IMR-90 (cell line): ENCODE measurements at regions not wholly inside any gene's neighbourhood (a gene's known extent, or its start where the extent isn't known, plus 50 kb on each side); places are given as distances from the start of the nearest gene placed in this dataset.

Experiments used
- ATAC-seq: fragments of 200-7000 bp; cut with Tn5 transposase; 2 replicates; pipeline ENCODE4 v1.9.1; 2020; ENCODE audit warnings: low read depth, mild to moderate bottlenecking, moderate library complexity
- BruUV-seq: library from RNA; stranded (reverse); fragments of 400-500 nt; replicated peaks from 2 replicates; lab custom pipeline; 2021; lab: Mats Ljungman, UMichigan
- CTCF ChIA-PET: fragments of 300-600 bp; formaldehyde crosslinking; extraction: SDS; loops from one replicate; lab custom pipeline; 2021; ENCODE audit warnings: antibody characterized with exemption; lab: Yijun Ruan, JAX
- POLR2A ChIA-PET: fragments of 300-600 bp; sonication (Branson Sonifier 250); formaldehyde crosslinking; loops from one replicate; lab custom pipeline; 2022; ENCODE audit warnings: antibody characterized with exemption; ENCODE audit not compliant: unreplicated experiment; lab: Charles Lee
- DNase-seq: peaks from one replicate; pipeline ENCODE4 v3.0.0; 2013
- H2AFZ ChIP-seq: replicated peaks from 2 replicates; pipeline ENCODE3; 2013; ENCODE audit warnings: low read length, mild to moderate bottlenecking; ENCODE audit not compliant: poor library complexity
- H2AK5ac ChIP-seq: 2 replicates; pipeline ENCODE4 v1.6.1; 2013; ENCODE audit warnings: low read depth, low read length, inconsistent platforms
- H2AK9ac ChIP-seq: replicated peaks from 2 replicates; pipeline ENCODE3; 2013; ENCODE audit warnings: mild to moderate bottlenecking, low read depth, low read length, moderate library complexity; ENCODE audit not compliant: poor library complexity
- H2BK120ac ChIP-seq: 2 replicates; pipeline ENCODE4 v1.6.1; 2013; ENCODE audit warnings: low read depth, low read length, inconsistent platforms
- H2BK15ac ChIP-seq: 3 replicates; pipeline ENCODE4 v1.6.1; 2013; ENCODE audit warnings: low read depth, low read length, inconsistent platforms
- H2BK20ac ChIP-seq: 2 replicates; pipeline ENCODE4 v1.6.1; 2013; ENCODE audit warnings: low read depth, mild to moderate bottlenecking, inconsistent platforms, low read length, moderate library complexity
- H2BK5ac ChIP-seq: 2 replicates; pipeline ENCODE4 v1.6.1; 2013; ENCODE audit warnings: mild to moderate bottlenecking, low read depth, low read length, inconsistent platforms; ENCODE audit not compliant: poor library complexity, severe bottlenecking
- H3K14ac ChIP-seq: replicated peaks from 2 replicates; pipeline ENCODE4 v1.6.1; 2013; ENCODE audit warnings: low read depth, low read length, inconsistent platforms
- H3K18ac ChIP-seq: 2 replicates; pipeline ENCODE4 v1.6.1; 2013; ENCODE audit warnings: low read depth, low read length, control low read depth
- H3K23ac ChIP-seq: 2 replicates; pipeline ENCODE4 v1.6.1; 2013; ENCODE audit warnings: low read depth, low read length, inconsistent platforms
- H3K27ac ChIP-seq: 2 replicates; pipeline ENCODE4 v1.5.1; 2013; ENCODE audit warnings: mild to moderate bottlenecking, control low read depth, low read length; ENCODE audit not compliant: insufficient read depth
- H3K27me3 ChIP-seq: 2 replicates; pipeline ENCODE4 v1.6.1; 2013; ENCODE audit warnings: low read length; ENCODE audit not compliant: control insufficient read depth, insufficient read depth
- H3K36me3 ChIP-seq: 2 replicates; pipeline ENCODE4 v1.6.1; 2013; ENCODE audit warnings: low read length, mixed read lengths; ENCODE audit not compliant: control insufficient read depth, insufficient read depth
- H3K4ac ChIP-seq: 2 replicates; pipeline ENCODE4 v1.6.1; 2013; ENCODE audit warnings: low read depth, low read length, inconsistent platforms
- H3K4me1 ChIP-seq: 2 replicates; pipeline ENCODE4 v1.6.1; 2013; ENCODE audit warnings: low read length, mixed read lengths; ENCODE audit not compliant: control insufficient read depth, insufficient read depth
- H3K4me2 ChIP-seq: 2 replicates; pipeline ENCODE4 v1.6.1; 2013; ENCODE audit warnings: low read depth, mild to moderate bottlenecking, control low read depth, low read length, moderate library complexity
- H3K4me3 ChIP-seq: 2 replicates; pipeline ENCODE4 v1.5.1; 2013; ENCODE audit warnings: low read depth, mild to moderate bottlenecking, control low read depth, low read length, moderate library complexity; ENCODE audit not compliant: insufficient read depth
- H3K56ac ChIP-seq: 2 replicates; pipeline ENCODE4 v1.6.1; 2013; ENCODE audit warnings: low read length, inconsistent platforms; ENCODE audit not compliant: insufficient read depth; ENCODE audit errors: extremely low read depth
- H3K79me1 ChIP-seq, 2 experiments: 2 replicates each; pipeline ENCODE4 v1.6.1; 2013; ENCODE audit warnings: low read length in 2 of 2, inconsistent platforms in 1 of 2, low read depth in 1 of 2
- H3K9ac ChIP-seq: 2 replicates; pipeline ENCODE4 v1.6.1; 2013; ENCODE audit warnings: low read depth, low read length, control low read depth
- H3K9me1 ChIP-seq: 2 replicates; pipeline ENCODE4 v1.6.1; 2013; ENCODE audit warnings: low read length, inconsistent platforms; ENCODE audit not compliant: insufficient read depth
- H3K9me3 ChIP-seq: 2 replicates; pipeline ENCODE4 v1.6.1; 2013; ENCODE audit warnings: low read length; ENCODE audit not compliant: control insufficient read depth, insufficient read depth
- H4K20me1 ChIP-seq: 2 replicates; pipeline ENCODE4 v1.6.1; 2013; ENCODE audit warnings: low read length, inconsistent platforms; ENCODE audit not compliant: insufficient read depth
- H4K5ac ChIP-seq: 2 replicates; pipeline ENCODE4 v1.6.1; 2013; ENCODE audit warnings: mild to moderate bottlenecking, low read depth, low read length, control low read depth
- H4K8ac ChIP-seq, 2 experiments: 2 replicates each; pipeline ENCODE4 v1.6.1; 2013; ENCODE audit warnings: low read depth in 2 of 2, low read length in 2 of 2, control low read depth in 1 of 2, inconsistent platforms in 1 of 2
- H4K91ac ChIP-seq: 2 replicates; pipeline ENCODE4 v1.6.1; 2013; ENCODE audit warnings: low read depth, low read length, inconsistent platforms; ENCODE audit not compliant: insufficient read depth
- CEBPB ChIP-seq: IDR thresholded peaks from 2 replicates; pipeline ENCODE4 v1.6.1; 2012; ENCODE audit warnings: low read depth, low read length, improper control_type of control experiment
- CHD1 ChIP-seq: IDR thresholded peaks from 2 replicates; pipeline ENCODE4 v1.6.1; 2012; ENCODE audit warnings: low read depth, low read length, improper control_type of control experiment
- ELK1 ChIP-seq: fragments of 150-350 bp; IDR thresholded peaks from 2 replicates; pipeline ENCODE4 v1.6.1; 2016; ENCODE audit warnings: low read depth, mild to moderate bottlenecking, low read length, moderate library complexity, borderline replicate concordance
- FOS ChIP-seq: fragments of 150-350 bp; IDR thresholded peaks from 2 replicates; pipeline ENCODE4 v1.6.1; 2016; ENCODE audit warnings: low read depth, low read length
- MAFK ChIP-seq: IDR thresholded peaks from 2 replicates; pipeline ENCODE4 v1.6.1; 2012; ENCODE audit warnings: low read depth, low read length, improper control_type of control experiment
- MAZ ChIP-seq: IDR thresholded peaks from 2 replicates; pipeline ENCODE4 v1.6.1; 2012; ENCODE audit warnings: low read depth, mild to moderate bottlenecking, low read length, improper control_type of control experiment, moderate library complexity, borderline replicate concordance
- MXI1 ChIP-seq: IDR thresholded peaks from 2 replicates; pipeline ENCODE4 v1.6.1; 2012; ENCODE audit warnings: low read depth, mild to moderate bottlenecking, low read length, moderate library complexity, borderline replicate concordance
- NFE2L2 ChIP-seq: fragments of 150-350 bp; IDR thresholded peaks from 2 replicates; pipeline ENCODE4 v1.6.1; 2016; ENCODE audit warnings: low read depth, mild to moderate bottlenecking, low read length
- POLR2A ChIP-seq: IDR thresholded peaks from 2 replicates; pipeline ENCODE4 v1.6.1; 2012; ENCODE audit warnings: mild to moderate bottlenecking, low read depth, low read length
- RAD21 ChIP-seq: IDR thresholded peaks from 2 replicates; pipeline ENCODE4 v1.6.1; 2012; ENCODE audit warnings: low read length, improper control_type of control experiment
- RCOR1 ChIP-seq: IDR thresholded peaks from 2 replicates; pipeline ENCODE4 v1.6.1; 2012; ENCODE audit warnings: mild to moderate bottlenecking, low read length, improper control_type of control experiment; ENCODE audit not compliant: insufficient replicate concordance
- RFX5 ChIP-seq: IDR thresholded peaks from 2 replicates; pipeline ENCODE4 v1.8.0; 2012; ENCODE audit warnings: low read depth, mild to moderate bottlenecking, low read length, moderate library complexity
- SMC3 ChIP-seq: fragments of 150-350 bp; IDR thresholded peaks from 2 replicates; pipeline ENCODE4 v1.6.1; 2016; ENCODE audit warnings: low read depth, mild to moderate bottlenecking, antibody characterized with exemption, low read length, moderate library complexity
- WGBS, 2 experiments: methylation state at CpG; one replicate each; pipeline versions ENCODE4 v1.1.5 to v1.1.7; 2013; ENCODE audit warnings: missing lambda C conversion rate in 2 of 2; ENCODE audit not compliant: insufficient read length in 1 of 2; ENCODE audit errors: extremely low coverage in 2 of 2; 5-methylcytosine and 5-hydroxymethylcytosine counted together
- dilution Hi-C: fragments of 300-500 bp; cut with HindIII; formaldehyde crosslinking; loops from one replicate; pipeline ENCODE4 v1.14.3; 2018; ENCODE audit warnings: low sequenced_read_pairs; ENCODE audit not compliant: unreplicated experiment
- in situ Hi-C: fragments of 300-500 bp; cut with MboI; formaldehyde crosslinking; loops from 3 replicates; pipeline ENCODE4 v1.14.3; 2019; ENCODE audit warnings: low sequenced_read_pairs, inconsistent platforms, mixed read lengths
- intact Hi-C: fragments of 100-400 bp; cut with micrococcal nuclease; formaldehyde crosslinking; loops from 2 replicates; pipeline ENCODE4 v1.10.0; 2022
- TF ChIP-seq, protein P1 (sequence below): conservative IDR thresholded peaks from 2 replicates; pipeline ENCODE4 v1.5.1; 2012; ENCODE audit warnings: mild to moderate bottlenecking, low read depth, low read length, improper control_type of control experiment
- TF ChIP-seq, protein P2 (sequence below): fragments of 150-350 bp; IDR thresholded peaks from 2 replicates; pipeline ENCODE4 v1.6.1; 2017; ENCODE audit warnings: mild to moderate bottlenecking, antibody characterized with exemption, low read length, low read depth

GRCh38 chr2:193267496-193268002 is 1072.8 kb upstream of the TMEFF2 start:
- Histone ChIP-seq H3K9me1 (no peaks in the 10 kb centered on the region), H4K91ac (no peak overlapping the region), H3K4me1 (no peaks in the 10 kb centered on the region), H3K27me3 (no peaks in the 10 kb centered on the region), H2AFZ (no peak overlapping the region), H3K23ac (no peak overlapping the region), H4K5ac (no peak overlapping the region), H2BK20ac (no peak overlapping the region), H2BK15ac (no peak overlapping the region), H2BK5ac (no peak overlapping the region), H3K56ac (no peak overlapping the region), H4K20me1 (no peaks in the 10 kb centered on the region), H3K36me3 (no peaks in the 10 kb centered on the region), H3K14ac (no peak overlapping the region), H3K9me3 (peaks cover 9% of the 10 kb centered on the region), H3K79me1 (no peaks in the 10 kb centered on the region), H3K27ac (no peak overlapping the region), H3K18ac (no peak overlapping the region), H3K4me2 (no peak overlapping the region), H3K9ac (no peak overlapping the region), H2BK120ac (no peak overlapping the region), H2AK5ac (no peak overlapping the region), H3K4me3 (no peak overlapping the region), H4K8ac (no peak overlapping the region), H3K4ac (no peak overlapping the region), H2AK9ac (no peak overlapping the region)
- CTCF ChIA-PET: no interaction called here
- TF ChIP-seq RAD21: no peak
- no peak for TF ChIP-seq MAZ
- no peak for TF ChIP-seq RFX5
- TF ChIP-seq, protein P1, sequence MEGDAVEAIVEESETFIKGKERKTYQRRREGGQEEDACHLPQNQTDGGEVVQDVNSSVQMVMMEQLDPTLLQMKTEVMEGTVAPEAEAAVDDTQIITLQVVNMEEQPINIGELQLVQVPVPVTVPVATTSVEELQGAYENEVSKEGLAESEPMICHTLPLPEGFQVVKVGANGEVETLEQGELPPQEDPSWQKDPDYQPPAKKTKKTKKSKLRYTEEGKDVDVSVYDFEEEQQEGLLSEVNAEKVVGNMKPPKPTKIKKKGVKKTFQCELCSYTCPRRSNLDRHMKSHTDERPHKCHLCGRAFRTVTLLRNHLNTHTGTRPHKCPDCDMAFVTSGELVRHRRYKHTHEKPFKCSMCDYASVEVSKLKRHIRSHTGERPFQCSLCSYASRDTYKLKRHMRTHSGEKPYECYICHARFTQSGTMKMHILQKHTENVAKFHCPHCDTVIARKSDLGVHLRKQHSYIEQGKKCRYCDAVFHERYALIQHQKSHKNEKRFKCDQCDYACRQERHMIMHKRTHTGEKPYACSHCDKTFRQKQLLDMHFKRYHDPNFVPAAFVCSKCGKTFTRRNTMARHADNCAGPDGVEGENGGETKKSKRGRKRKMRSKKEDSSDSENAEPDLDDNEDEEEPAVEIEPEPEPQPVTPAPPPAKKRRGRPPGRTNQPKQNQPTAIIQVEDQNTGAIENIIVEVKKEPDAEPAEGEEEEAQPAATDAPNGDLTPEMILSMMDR: no peak
- no peak for TF ChIP-seq MXI1
- TF ChIP-seq MAFK: no peak
- no peak for TF ChIP-seq NFE2L2
- no peak for TF ChIP-seq POLR2A
- TF ChIP-seq RCOR1: no peak
- TF ChIP-seq, protein P2, sequence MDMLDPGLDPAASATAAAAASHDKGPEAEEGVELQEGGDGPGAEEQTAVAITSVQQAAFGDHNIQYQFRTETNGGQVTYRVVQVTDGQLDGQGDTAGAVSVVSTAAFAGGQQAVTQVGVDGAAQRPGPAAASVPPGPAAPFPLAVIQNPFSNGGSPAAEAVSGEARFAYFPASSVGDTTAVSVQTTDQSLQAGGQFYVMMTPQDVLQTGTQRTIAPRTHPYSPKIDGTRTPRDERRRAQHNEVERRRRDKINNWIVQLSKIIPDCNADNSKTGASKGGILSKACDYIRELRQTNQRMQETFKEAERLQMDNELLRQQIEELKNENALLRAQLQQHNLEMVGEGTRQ: no peak
- no peak for TF ChIP-seq SMC3
- no peak for TF ChIP-seq CHD1
- no peak for TF ChIP-seq CEBPB
- TF ChIP-seq FOS: no peak
- no peak for TF ChIP-seq ELK1
- no TSS peak for BruUV-seq
- dilution Hi-C loops: no loop called here
- WGBS, 2 experiments: no CpG with 5 or more reads among the region's 1 CpG
- DNase-seq: no peak
- no peak for ATAC-seq
- intact Hi-C loops: no loop called here
- in situ Hi-C loops: no loop called here
- POLR2A ChIA-PET: no interaction called here
